22Rv1 (cell line): ENCODE measurements at regions not wholly inside any gene's neighbourhood (a gene's known extent, or its start where the extent isn't known, plus 50 kb on each side); places are given as distances from the start of the nearest gene placed in this dataset.

Experiments
- H3K27ac ChIP-seq: fragments of 450-650 bp; 2 replicates; pipeline ENCODE4 v1.5.1; 2017
- ZFX ChIP-seq: fragments of 450-650 bp; IDR thresholded peaks from 2 replicates; pipeline ENCODE4 v1.6.1; 2017; ENCODE audit warnings: antibody characterized with exemption, borderline replicate concordance
- TF ChIP-seq, protein P1 (sequence below): fragments of 450-650 bp; IDR thresholded peaks from 2 replicates; pipeline ENCODE4 v1.5.1; 2017; ENCODE audit warnings: mild to moderate bottlenecking

DNA sequence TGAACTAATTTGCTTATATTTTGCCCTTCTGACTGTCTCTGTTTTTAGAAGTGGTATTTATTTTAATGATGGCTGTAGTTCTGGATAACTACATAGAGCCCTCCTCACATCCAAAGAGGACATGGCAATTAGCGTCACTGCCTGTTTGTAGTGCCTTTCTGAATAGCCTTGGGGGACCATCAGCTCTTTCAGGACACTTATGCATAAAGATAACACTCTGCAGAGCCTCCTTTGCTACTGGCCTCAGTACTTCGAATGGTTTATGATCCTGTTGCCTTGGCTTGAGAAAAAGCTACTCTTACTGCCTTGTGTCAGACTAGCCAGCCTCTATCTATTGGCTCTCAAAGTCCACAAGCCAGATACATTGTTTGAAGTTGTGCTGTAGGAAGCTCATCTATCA, 105.4 kb upstream of the SPRED1 start:
- no peak overlapping the region for H3K27ac ChIP-seq
- TF ChIP-seq ZFX, result no peak
- TF ChIP-seq, protein P1, sequence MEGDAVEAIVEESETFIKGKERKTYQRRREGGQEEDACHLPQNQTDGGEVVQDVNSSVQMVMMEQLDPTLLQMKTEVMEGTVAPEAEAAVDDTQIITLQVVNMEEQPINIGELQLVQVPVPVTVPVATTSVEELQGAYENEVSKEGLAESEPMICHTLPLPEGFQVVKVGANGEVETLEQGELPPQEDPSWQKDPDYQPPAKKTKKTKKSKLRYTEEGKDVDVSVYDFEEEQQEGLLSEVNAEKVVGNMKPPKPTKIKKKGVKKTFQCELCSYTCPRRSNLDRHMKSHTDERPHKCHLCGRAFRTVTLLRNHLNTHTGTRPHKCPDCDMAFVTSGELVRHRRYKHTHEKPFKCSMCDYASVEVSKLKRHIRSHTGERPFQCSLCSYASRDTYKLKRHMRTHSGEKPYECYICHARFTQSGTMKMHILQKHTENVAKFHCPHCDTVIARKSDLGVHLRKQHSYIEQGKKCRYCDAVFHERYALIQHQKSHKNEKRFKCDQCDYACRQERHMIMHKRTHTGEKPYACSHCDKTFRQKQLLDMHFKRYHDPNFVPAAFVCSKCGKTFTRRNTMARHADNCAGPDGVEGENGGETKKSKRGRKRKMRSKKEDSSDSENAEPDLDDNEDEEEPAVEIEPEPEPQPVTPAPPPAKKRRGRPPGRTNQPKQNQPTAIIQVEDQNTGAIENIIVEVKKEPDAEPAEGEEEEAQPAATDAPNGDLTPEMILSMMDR, result no peak

DNA sequence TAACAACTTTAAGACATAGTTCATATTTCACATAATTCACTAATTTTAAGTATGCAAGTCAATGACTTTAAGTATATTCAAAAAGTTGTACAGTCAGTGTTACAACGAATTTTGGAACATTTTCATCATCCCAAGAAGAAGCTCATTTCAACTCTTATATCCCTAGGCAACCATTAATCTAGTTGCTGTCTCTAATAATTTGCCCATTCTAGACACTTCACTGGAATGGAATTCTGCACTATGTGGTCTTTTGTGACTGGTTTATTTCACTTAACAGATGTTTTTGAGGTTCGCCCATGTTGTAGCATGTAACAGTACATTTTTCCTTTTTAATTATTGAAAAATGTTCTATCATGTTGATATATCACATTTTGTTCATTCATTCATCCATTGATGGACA, 104.2 kb upstream of the SPRED1 start:
- no peak overlapping the region for H3K27ac ChIP-seq
- TF ChIP-seq, protein P1, result no peak
- no peak for TF ChIP-seq ZFX

DNA sequence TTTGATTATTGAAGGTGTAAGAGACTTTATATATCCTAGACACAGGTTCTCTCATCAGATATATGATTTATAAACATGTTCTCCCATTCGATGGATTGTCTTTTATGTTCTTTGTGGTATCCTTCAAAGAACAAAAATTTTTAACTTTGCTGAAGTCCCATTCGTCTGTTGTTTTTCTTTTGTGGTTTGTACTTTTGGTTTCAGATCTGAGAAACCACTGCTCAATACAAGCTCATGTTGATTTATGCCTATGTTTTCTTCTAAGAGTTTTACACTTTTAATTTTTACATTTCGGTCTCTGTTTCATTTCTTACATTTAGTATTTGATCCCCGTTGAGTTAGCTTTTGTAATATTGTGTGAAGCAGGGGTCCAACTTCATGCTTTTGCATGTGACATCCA, 103.3 kb upstream of the SPRED1 start:
- H3K27ac ChIP-seq, result no peak overlapping the region
- TF ChIP-seq, protein P1, result no peak
- no peak for TF ChIP-seq ZFX

DNA sequence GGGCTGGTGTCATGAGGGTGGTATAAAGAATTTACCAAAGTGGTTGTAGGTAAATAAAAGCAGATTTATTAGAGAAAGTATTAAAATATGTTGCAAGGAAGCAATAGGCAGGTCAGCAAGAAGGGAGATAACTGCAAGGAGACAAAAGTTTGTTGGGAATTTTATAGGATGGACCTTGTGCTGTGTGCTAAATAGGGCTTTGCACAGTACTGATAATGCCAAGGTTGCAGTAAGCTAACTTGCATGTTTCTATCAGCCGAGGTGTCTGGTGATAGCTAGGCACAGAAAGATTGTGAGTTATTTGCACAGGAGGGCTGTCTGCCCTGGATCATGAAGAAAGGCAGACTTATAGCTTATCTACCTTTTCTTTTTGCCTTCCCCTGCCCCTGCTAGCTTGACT, 102.5 kb upstream of the SPRED1 start:
- H3K27ac ChIP-seq, result no peak overlapping the region
- no peak for TF ChIP-seq ZFX
- TF ChIP-seq, protein P1, result no peak

DNA sequence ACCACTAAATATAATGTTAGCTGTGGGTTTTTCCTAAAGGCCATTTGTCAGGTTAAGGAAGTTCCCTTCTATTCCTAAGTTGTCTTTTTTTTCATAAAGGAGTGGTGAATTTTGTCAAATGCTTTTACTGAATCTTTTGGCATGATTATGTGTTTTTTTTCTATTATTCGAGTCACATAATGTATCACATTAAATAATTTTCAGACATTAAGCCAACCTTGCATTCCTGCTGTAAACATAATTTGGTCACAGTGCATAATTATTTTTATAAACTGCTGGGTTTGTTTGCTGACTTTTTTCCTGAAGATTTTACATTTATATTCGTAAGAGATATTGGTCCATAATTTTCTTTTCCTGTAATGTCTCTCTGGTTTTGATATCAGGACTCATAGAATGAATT, 101.8 kb upstream of the SPRED1 start:
- no peak for TF ChIP-seq ZFX
- TF ChIP-seq, protein P1, result no peak
- H3K27ac ChIP-seq, result no peak overlapping the region

DNA sequence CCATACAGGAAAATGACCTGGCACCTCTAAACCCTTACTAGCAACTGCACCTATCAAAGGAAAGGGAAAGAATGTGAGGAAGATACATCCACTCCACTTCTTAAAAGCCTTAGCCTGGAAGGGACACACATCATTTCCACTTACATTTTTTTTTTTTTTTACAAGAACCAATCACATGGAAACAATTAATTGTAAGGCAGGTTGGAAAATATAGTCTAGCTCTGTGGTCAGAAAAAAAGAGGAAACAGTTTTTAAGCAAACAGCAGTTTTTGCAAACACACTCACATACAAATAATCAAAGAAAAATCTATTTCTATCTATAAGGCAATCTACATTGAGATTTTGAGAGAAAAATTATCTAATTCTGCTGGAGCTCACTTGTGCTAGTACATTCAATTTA, 98.9 kb upstream of the SPRED1 start:
- no peak for TF ChIP-seq ZFX
- H3K27ac ChIP-seq, result no peak overlapping the region

DNA sequence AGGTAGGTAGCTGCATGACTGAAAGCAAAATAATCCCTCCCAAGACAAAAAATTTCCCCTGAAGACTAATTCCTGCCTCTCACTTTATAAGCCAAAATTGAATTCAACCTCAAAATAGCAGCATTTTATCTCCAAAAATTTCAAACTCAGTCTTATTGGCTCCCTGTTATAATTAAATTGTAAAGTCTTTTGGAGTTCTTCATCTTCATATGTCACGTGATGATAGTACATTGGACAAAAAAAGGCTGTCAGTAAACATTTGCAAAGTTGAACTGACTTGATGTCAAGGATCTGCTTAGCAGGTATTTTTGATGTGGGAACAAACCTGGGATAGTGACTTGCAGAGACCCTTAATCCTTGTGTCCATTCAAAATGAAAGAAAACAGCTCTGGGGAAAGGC, 98.4 kb upstream of the SPRED1 start:
- TF ChIP-seq, protein P1, result no peak
- no peak for TF ChIP-seq ZFX
- H3K27ac ChIP-seq, result no peak overlapping the region

DNA sequence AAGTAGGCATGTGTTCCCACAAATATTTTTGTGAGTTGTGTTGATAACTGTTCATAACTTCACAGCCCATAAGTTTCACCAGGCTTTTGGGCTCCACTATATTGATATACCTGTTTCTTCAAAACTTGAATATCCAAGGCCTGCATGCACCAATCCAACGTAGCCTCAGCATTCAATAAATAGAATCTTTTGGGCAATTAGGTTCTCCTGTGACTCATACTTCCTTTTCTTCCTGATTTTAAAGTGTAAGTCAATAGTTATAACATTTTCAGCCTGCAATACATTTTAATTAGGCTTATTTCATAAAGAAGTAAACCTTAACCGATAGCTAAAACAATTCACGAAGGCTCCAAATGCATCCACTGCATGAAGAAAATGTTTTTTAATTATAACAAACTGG, 97.8 kb upstream of the SPRED1 start:
- H3K27ac ChIP-seq, result no peak overlapping the region
- no peak for TF ChIP-seq ZFX
- TF ChIP-seq, protein P1, result no peak
